ENCODE measurements at regions not wholly inside any gene's neighbourhood (a gene's known extent, or its start where the extent isn't known, plus 50 kb on each side); places are given as distances from the start of the nearest gene placed in this dataset.

DNA sequence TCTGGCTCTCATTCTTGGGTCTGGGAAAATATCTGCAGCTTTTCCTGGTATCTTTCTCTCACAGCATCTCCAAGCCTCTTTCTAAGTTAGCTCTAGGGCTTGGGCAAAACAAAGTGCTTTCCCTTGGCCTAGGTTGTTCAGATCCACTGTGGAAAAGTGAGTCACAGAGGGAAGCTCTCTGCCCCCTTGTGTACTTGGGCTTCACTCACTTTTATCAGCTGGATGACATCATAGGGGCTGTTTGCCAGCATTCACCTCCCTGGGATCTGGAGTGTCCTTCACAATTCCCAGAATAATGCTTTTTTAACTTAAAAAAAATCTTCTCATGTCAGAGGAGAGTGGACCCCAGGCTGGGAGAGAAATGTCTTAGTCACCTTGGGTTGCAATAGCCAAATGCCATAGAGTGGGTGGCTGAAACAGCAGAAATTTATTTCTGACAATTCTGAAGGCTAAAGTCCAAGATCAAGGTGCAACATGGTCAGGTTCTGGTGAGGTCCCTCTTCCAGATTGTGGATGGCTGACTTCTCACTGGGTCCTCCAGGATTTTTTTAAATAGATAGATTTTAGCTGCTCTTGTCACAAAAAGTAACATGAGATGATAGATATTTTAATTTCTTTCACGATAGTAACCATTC, 247.8 kb downstream of the SH2D1A start:
- Histone ChIP-seq H3K4me2 (ENCODE audit: insufficient read depth, low read length) (no peak overlapping the region), H3K27ac (ENCODE audit: extremely low read depth, low read depth, low read length) (no peak overlapping the region), H3K4me1 (replicated peaks in 1 of 2; ENCODE audit: control insufficient read depth in 2 of 2, insufficient read depth in 2 of 2, low read length in 2 of 2) (no peaks in the 10 kb centered on the region), H3K4me3 (no peak overlapping the region), H3K9me3 (replicated peaks; ENCODE audit: control insufficient read depth, insufficient read depth, low read depth, low read length) (no peaks in the 10 kb centered on the region), H3K9me1 (ENCODE audit: control insufficient read depth, insufficient read depth, low read length) (no peaks in the 10 kb centered on the region), H3K27me3 (ENCODE audit: control insufficient read depth in 2 of 2, insufficient read depth in 2 of 2, low read length in 2 of 2) (no peaks in the 10 kb centered on the region), H2AFZ (ENCODE audit: low read depth, low read length) (no peak overlapping the region), H4K20me1 (replicated peaks; ENCODE audit: control insufficient read depth, insufficient read depth, low read length) (no peaks in the 10 kb centered on the region), H3K36me3 (ENCODE audit: control insufficient read depth, insufficient read depth, low read length) (no peaks in the 10 kb centered on the region), H3K79me2 (ENCODE audit: control insufficient read depth, insufficient read depth, low read length) (no peaks in the 10 kb centered on the region), H3K9ac (ENCODE audit: insufficient read depth in 1 of 2, low read depth in 2 of 2, low read length in 2 of 2) (no peak overlapping the region)
- in situ Hi-C loops (cut with MboI): no loop called here
- ChIA-PET POLR2A (no interaction called here), CTCF (ENCODE audit: low intra/inter-chr PET ratio) (no interaction called here)
- DNase-seq (ENCODE audit: extremely low read depth in 1 of 4, low spot score in 3 of 4): peak in 1 of 4 experiments; percentile 1
- BruUV-seq (replicated peaks): no TSS peak
- TF ChIP-seq, protein P1, sequence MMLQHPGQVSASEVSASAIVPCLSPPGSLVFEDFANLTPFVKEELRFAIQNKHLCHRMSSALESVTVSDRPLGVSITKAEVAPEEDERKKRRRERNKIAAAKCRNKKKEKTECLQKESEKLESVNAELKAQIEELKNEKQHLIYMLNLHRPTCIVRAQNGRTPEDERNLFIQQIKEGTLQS (IDR thresholded peaks at IDR 0.05): peak; percentile 59
- TF ChIP-seq, protein P1 (CRISPR knock-in tag; conservative IDR thresholded peaks at IDR 0.05): no peak
- TF ChIP-seq JUND (IDR thresholded peaks at IDR 0.05; ENCODE audit: borderline replicate concordance, low read depth, low read length): peak; percentile 57; the same call in 1 of the 2 replicates
- TF ChIP-seq JUND (tag; IDR thresholded peaks at IDR 0.05; ENCODE audit: borderline replicate concordance, low read depth, low read length): peak; percentile 62; the same call in 2 of the 3 replicates
- peak; percentile 49; the same call in 1 of the 2 replicates for TF ChIP-seq ATF7 (IDR thresholded peaks at IDR 0.05)
- no peak for TF ChIP-seq FOXJ3 (CRISPR knock-in tag; IDR thresholded peaks at IDR 0.05)
- ATAC-seq: no peak
- 31% methylated on average over 1 of the region's 1 CpG for WGBS (ENCODE audit: insufficient coverage, low coverage, missing lambda C conversion rate)
- FAIRE-seq: no peak
- intact Hi-C loops (cut with micrococcal nuclease): no loop called here

Data from K562 (cell line).